Natural killer cell (primary cell): ENCODE measurements at regions not wholly inside any gene's neighbourhood (a gene's known extent, or its start where the extent isn't known, plus 50 kb on each side); places are given as distances from the start of the nearest gene placed in this dataset.
"Not testable (repeated sequence)": the region's sequence is repeated elsewhere in the genome, so short reads cannot be mapped to it uniquely, and the experiment has no call there.

Experiments used
- ATAC-seq, 3 donors: fragments of 150-1000 bp in 2 of 3; fragments of 200-7000 bp in 1 of 3; cut with Tn5 transposase; 1 replicate in 1 of 3; 2 replicates in 2 of 3; pipeline ENCODE4 v1.10.0; 2021; ENCODE audit warnings: mild to moderate bottlenecking in 2 of 3, moderate library complexity in 2 of 3
- DNase-seq, 2 donors: peaks; one replicate each; pipeline versions ENCODE4 v3.0.0 to v3.0.0-alpha.2; 2013 to 2021; ENCODE audit warnings: mixed read lengths in 1 of 2
- H3K27ac ChIP-seq: one replicate; pipeline ENCODE4 v1.5.1; 2013; ENCODE audit warnings: mild to moderate bottlenecking, low read length
- H3K27me3 ChIP-seq: one replicate; pipeline ENCODE4 v1.6.1; 2013; ENCODE audit warnings: low read length; ENCODE audit not compliant: control insufficient read depth, insufficient read depth
- H3K36me3 ChIP-seq: one replicate; pipeline ENCODE4 v1.6.1; 2013; ENCODE audit warnings: low read length; ENCODE audit not compliant: control insufficient read depth, insufficient read depth
- H3K4me1 ChIP-seq: one replicate; pipeline ENCODE4 v1.6.1; 2013; ENCODE audit warnings: low read length; ENCODE audit not compliant: control insufficient read depth, insufficient read depth
- H3K4me3 ChIP-seq: one replicate; pipeline ENCODE4 v1.5.1; 2013; ENCODE audit warnings: low read length
- H3K9me3 ChIP-seq: one replicate; pipeline ENCODE4 v1.6.1; 2013; ENCODE audit warnings: low read length; ENCODE audit not compliant: control insufficient read depth, insufficient read depth
- H3K27ac Mint-ChIP-seq, 2 donors: one replicate each; pipeline ENCODE4 v1.8.0; 2022; ENCODE audit warnings: mild to moderate bottlenecking in 2 of 2, mixed read lengths in 2 of 2, moderate library complexity in 1 of 2
- H3K27me3 Mint-ChIP-seq, 2 donors: one replicate each; pipeline ENCODE4 v1.8.0; 2022; ENCODE audit warnings: low read depth in 2 of 2, mixed read lengths in 2 of 2
- H3K36me3 Mint-ChIP-seq: one replicate; pipeline ENCODE4 v1.8.0; 2022; ENCODE audit warnings: mixed read lengths
- H3K4me1 Mint-ChIP-seq, 2 donors: one replicate each; pipeline ENCODE4 v1.8.0; 2022; ENCODE audit warnings: mixed read lengths in 2 of 2
- H3K4me3 Mint-ChIP-seq: one replicate; pipeline ENCODE4 v1.8.0; 2022; ENCODE audit warnings: mild to moderate bottlenecking, moderate library complexity, mixed read lengths
- H3K9me3 Mint-ChIP-seq, 2 donors: one replicate each; pipeline ENCODE4 v1.8.0; 2022; ENCODE audit warnings: mixed read lengths in 2 of 2
- CTCF ChIP-seq: fragments of 200-600 bp; IDR thresholded peaks from one replicate; pipeline ENCODE4 v1.8.0; 2022; ENCODE audit warnings: antibody characterized with exemption
- WGBS: methylation state at CpG from one replicate; pipeline ENCODE4 v1.1.7; 2013; ENCODE audit warnings: missing lambda C conversion rate; ENCODE audit not compliant: insufficient coverage; 5-methylcytosine and 5-hydroxymethylcytosine counted together
- intact Hi-C: fragments of 100-400 bp; cut with micrococcal nuclease; formaldehyde crosslinking; loops from one replicate; pipeline ENCODE4 v1.14.2; 2022

GRCh38 chr7:63856466-63856865 is 142.2 kb upstream of the ZNF722 start:
- 83% methylated on average over 1 of the region's 3 CpGs for WGBS
- H3K27ac Mint-ChIP-seq, intact Hi-C loops, ATAC-seq, H3K4me1 Mint-ChIP-seq, H3K36me3 Mint-ChIP-seq, H3K36me3 ChIP-seq, H3K27me3 Mint-ChIP-seq, DNase-seq, H3K4me3 ChIP-seq, H3K4me1 ChIP-seq, H3K27me3 ChIP-seq, H3K27ac ChIP-seq, H3K4me3 Mint-ChIP-seq: not testable (repeated sequence)
- H3K9me3 ChIP-seq, result peaks cover 31% of the 10 kb centered on the region
- peaks cover 9 to 14% of the 10 kb centered on the region in 2 donors for H3K9me3 Mint-ChIP-seq

- no peak for DNase-seq
- Histone ChIP-seq H3K27me3 (no peaks in the 10 kb centered on the region), H3K4me1 (no peaks in the 10 kb centered on the region), H3K27ac (no peak overlapping the region), H3K4me3 (no peak overlapping the region), H3K36me3 (no peaks in the 10 kb centered on the region), H3K9me3 (peaks cover 26% of the 10 kb centered on the region)
- Mint-ChIP-seq H3K9me3 (peaks cover 12 to 17% of the 10 kb centered on the region in 2 donors), H3K4me1 (no peaks in the 10 kb centered on the region), H3K4me3 (no peak overlapping the region), H3K27me3 (no peaks in the 10 kb centered on the region), H3K36me3 (peaks cover 9% of the 10 kb centered on the region), H3K27ac (no peak overlapping the region)
- intact Hi-C loops, result no loop called here
- ATAC-seq, result no peak
- TF ChIP-seq CTCF, result no peak
These were observed 131.5 kb upstream of the ZNF722 start for GRCh38 chr7:63867127-63867526.

- H3K36me3 ChIP-seq, H3K27me3 ChIP-seq, ATAC-seq, H3K4me3 ChIP-seq, H3K4me1 ChIP-seq, H3K4me1 Mint-ChIP-seq, H3K4me3 Mint-ChIP-seq, H3K27me3 Mint-ChIP-seq, DNase-seq, H3K27ac ChIP-seq, intact Hi-C loops, H3K27ac Mint-ChIP-seq: not testable (repeated sequence)
- peaks cover 16% of the 10 kb centered on the region for H3K9me3 ChIP-seq
- peaks cover 8 to 24% of the 10 kb centered on the region in 2 donors for H3K9me3 Mint-ChIP-seq
- WGBS, result 96% methylated on average over 30 of the region's 30 CpGs
- H3K36me3 Mint-ChIP-seq, result peaks cover 23% of the 10 kb centered on the region
These were observed 124.4 kb upstream of the ZNF722 start for GRCh38 chr7:63874242-63874641.

- H3K9me3 ChIP-seq, result peaks cover 32% of the 10 kb centered on the region
These were observed 121.8 kb upstream of the ZNF722 start for GRCh38 chr7:63876707-63877322.

More at GRCh38 chr7:63876707-63877322, 121.8 kb upstream of the ZNF722 start:
- H3K36me3 ChIP-seq, result no peaks in the 10 kb centered on the region
- no peaks in the 10 kb centered on the region for H3K27me3 ChIP-seq
- no peaks in the 10 kb centered on the region for H3K4me1 ChIP-seq
- no peak for ATAC-seq
- Mint-ChIP-seq H3K9me3 (peaks cover 17 to 37% of the 10 kb centered on the region in 2 donors), H3K4me1 (no peaks in the 10 kb centered on the region), H3K4me3 (no peak overlapping the region), H3K27ac (no peak overlapping the region), H3K36me3 (peaks cover 43% of the 10 kb centered on the region), H3K27me3 (no peaks in the 10 kb centered on the region)
- WGBS, result no CpG with 5 or more reads among the region's 1 CpG
- no peak for TF ChIP-seq CTCF
- H3K27ac ChIP-seq, result no peak overlapping the region
- DNase-seq, result no peak
- no peak overlapping the region for H3K4me3 ChIP-seq
- intact Hi-C loops, result no loop called here
